NCI-H526 treated with DMSO at 0.1 percent for 48 hours (cell line): ENCODE measurements at regions not wholly inside any gene's neighbourhood (a gene's known extent, or its start where the extent isn't known, plus 50 kb on each side); places are given as distances from the start of the nearest gene placed in this dataset.

Experiments
- DNase-seq: peaks from one replicate; lab custom pipeline; 2025; lab: John Stamatoyannopoulos, UW

DNA sequence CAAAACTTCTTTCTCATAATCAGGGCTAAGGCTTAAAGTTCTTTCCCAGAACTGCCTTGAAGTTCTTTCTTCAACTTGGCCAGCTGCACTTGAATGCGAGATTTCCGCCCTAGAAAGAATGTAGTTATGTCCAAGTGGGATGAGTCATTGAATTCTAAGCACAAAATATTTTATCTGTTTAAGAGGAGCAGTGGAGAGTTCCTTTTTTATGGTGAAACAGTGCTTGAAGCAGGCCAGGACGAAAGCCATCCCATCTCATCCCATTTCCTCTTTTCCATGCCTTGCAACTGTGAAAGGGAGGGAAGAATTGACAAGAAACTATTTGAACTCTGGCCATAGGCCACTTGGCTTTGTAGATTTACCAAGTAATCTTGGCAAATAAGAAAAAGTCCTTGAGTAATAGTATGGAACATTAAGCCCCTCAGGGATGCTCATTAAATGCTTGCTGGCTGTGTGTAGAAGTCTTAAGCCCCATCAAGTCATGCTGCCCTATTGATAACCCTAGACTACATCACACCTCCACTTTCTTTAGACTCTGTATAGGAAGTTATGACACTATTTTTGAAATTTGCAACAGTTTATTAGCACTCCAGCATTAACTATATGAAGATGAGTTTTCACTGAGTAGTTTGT is 174.5 kb downstream of the KCTD12 start:
- no peak for DNase-seq

DNA sequence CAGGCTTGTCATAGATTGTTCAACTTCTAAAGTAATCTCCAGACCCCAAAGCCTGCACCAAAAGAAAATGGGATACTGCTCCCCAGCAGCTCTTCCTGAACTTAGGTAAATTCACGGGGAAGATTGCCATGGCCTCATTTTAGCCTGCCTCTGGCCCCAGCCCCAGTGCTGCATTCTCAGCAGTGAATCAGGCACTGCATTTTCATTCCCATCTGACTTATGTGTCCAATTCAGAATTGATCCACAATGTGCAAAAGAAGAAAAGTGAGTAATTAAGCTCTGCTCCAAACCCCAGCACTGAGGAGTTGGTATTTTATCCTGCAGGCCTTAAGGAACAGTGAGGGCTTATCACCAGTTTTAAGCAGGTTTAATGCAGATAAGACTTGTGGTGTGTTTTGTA is 176.4 kb downstream of the KCTD12 start:
- no peak for DNase-seq

DNA sequence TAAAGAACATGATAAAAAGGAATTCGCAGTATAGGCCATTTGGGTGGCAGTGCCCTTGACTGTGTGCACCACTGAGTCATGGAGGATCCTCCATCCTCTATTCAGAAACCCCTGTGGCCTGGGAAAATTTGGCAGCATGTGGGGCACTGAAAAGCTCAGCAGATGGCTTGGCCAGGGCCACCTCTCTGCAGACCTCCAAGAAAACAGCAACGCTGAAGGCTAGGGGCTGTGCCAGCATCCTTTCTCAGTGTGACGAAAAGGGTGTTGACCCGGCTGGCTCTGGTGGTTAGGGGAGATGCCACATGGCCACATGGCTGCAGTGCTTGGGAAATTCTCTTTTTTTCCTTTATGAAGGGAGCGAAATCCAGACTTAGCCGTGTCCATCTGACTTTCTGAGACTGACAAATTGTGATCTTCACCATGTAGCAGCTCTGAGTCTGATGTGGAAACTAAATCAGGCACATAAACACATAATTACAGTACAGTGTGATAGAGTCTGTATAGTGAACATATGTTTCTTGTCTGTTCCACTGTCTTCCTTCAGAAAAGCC is 178.0 kb downstream of the KCTD12 start:
- DNase-seq, result no peak

DNA sequence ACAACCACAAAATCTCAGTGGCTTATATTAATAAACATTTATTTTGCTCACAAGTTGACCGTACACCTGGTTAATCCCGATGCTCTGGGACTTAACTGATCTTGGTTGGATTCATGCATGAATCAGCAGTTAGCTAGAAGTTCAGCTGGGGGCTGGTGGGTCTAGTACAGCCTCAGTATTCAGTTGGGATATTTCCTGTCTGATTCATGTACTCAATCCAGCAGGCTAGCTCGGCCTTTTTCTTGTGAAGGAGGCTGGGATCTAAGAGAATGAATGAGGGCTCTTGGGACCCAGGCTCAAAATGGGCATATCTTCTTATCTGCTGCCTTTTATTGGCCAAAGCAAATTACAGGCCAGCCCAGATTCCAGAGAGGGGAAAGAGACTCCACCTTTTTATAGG is 178.8 kb downstream of the KCTD12 start:
- no peak for DNase-seq

DNA sequence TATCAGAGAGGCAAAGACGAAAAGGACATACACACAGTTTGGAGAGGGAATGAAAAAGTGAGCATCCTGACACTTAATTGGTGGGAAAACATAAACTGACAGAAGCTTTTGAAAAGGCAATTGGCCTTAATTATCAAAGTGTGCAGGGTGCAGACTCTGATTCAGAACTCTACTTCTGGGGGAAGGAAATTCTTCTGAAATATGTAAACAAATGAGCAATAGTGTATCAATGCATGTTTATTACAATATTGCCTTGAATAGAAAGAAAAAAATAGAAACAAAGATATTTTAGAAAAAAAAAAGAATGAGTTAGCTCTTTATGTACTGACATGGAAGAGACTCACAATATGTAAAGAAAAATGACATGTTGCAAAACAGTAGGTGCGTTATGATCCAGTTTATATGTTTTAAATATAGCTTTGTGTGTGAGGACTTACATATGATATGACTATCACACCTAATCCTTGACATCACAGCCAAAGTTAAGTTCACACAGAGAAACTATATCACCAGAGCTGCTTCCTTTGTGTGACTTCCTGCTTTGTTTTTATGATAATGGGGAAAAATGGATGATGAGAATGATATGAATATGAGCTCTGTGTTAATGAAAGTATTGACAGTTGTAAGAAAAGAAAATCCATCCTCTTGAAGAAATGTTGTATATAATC is 182.4 kb downstream of the KCTD12 start:
- DNase-seq, result no peak

DNA sequence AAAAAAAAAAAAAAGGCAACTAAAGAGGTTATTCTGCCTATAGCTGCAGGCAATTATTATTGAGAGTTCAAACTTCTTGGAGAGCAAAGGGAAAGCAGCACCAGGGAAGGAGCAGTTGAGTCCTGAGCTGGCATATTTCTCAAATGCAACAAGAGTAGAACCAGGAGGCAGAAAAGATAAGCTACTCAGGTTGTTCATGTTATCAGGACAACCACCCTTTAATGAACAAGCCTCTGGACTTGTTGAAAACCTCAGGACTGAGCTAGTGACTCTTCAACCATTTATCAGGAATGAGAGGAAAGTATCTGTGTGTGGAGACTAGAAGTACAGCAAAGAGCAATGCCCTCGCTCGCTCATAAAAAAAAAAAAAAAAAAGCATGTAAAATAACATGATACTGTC is 183.0 kb downstream of the KCTD12 start:
- DNase-seq, result no peak

DNA sequence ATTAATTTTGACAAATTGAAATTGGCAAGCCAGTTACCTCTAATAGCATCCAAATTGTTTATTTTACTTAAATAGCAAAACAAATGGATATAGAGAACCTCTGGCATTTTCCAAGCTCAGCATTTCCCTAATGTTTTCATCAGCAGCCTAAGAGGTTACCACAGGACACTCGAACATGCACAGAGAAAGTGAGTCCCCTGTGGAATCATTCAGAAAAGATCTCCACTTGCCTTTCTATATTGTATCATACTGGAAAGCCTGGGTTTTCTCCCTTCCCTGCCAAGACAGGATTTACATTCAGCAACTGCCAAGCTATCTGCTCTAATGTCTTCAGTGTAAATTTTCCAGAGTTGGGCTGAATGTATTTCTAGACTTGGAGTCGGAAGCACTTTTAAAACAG is 188.9 kb downstream of the KCTD12 start:
- DNase-seq, result no peak

DNA sequence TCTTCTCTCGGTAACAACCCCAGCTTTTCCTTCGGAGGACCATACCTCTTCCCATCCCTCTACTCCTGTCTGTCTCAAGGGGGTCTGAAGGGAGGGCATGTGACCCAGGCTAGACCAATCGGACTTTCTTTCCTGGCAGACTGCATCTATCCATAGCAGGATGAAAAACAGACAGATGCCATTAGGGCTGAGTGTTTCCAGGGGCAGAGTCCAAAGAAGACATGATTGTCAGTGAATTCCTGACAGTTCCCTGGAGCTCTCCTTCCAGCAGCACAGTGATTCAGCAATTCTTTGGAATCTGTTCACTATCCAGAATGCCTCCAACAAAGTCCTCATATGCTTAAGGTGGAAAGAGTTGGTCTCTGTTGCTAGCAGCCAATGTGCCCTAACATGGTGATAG is 189.8 kb downstream of the KCTD12 start:
- no peak for DNase-seq

DNA sequence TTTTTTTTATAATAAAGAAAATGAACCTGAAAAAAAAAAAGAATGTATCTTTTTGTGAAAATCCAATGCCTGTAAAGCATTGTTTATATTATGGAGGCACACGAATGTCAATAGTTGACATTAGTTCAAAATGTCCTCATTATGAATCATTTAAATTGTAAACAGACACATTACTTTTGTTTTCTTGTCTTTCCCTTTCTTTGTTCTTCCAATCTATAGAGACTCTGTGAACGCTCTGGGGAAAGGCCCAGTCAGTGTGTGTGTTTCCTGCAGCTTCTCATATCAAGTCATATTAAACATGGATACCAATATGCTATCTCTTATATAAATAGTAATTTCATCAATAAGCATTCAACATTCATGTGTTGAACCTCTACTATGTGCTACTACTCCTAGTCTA is 193.1 kb downstream of the KCTD12 start:
- no peak for DNase-seq

DNA sequence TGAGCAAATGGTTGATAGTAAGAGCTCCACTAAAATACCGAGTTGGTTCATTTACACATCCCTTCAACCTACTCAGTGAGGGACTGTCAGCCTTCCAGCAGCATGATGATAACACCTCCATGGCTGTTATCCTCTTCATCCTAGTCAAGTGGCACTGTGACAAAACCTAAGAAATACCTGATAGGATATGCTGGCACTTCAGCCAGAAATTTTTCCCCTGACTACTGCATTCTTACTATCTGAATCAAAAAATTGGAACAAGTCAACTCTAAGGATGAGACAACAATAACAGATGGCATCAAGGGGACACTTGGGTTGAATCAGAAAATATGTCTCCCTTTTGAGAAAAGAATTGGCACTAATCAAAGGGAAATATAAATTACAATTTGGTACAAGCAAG is 193.9 kb downstream of the KCTD12 start:
- DNase-seq, result no peak

DNA sequence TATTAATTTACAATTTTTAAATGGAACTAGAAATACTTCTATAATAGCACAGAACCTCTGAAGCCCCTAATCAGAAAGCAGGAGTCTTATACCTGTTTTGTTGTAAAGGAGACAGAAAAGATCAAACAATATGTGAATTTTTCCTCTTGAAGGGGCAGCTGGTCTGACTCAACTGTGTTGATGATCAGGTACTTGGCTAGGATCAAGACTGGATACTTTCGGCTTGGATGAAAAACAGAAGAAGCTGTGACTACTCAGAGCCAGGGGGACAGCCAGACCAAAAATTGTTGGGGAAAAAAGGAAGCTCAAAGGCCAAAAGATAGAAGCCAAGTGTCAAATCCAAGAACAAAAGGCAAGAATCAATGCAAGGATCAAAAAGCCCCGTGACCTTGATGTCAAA is 195.6 kb downstream of the KCTD12 start:
- DNase-seq, result no peak

DNA sequence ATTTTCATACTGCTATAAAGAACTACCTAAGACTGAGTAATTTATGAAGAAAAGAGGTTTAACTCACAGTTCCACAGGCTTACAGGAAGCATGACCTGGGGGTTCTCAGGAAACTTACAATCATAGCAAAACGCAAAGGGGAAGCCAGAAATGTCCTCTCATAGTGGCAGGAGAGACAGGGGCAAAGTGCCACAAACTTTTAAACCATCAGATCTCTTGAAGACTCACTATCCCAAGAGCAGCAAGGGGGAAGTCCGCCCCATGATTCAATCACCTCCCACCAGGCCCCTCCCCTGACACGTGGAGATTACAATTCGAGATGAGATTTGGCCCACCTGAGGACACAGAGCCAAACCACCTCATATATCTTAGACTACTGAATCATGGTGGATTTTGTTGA is 198.7 kb downstream of the KCTD12 start:
- DNase-seq, result no peak

DNA sequence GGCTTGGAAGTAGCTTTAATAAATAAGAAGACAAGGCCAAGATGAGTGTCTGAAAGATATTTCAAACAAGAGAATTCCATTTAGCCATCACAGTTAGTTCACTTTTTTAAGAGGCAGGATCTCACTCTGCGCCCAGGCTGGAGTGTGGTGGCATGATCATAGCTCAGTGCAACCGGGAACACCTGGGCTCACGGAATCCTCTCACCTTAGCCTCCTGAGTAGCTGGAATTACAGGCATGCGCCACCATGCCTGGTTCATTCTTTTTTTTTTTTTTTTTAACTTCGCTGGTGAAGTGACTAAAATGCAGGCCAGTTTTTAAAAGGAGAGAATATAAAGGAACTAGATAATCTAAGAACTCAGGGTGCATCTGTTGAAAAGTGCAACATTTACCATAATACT is 200.3 kb downstream of the KCTD12 start:
- no peak for DNase-seq

DNA sequence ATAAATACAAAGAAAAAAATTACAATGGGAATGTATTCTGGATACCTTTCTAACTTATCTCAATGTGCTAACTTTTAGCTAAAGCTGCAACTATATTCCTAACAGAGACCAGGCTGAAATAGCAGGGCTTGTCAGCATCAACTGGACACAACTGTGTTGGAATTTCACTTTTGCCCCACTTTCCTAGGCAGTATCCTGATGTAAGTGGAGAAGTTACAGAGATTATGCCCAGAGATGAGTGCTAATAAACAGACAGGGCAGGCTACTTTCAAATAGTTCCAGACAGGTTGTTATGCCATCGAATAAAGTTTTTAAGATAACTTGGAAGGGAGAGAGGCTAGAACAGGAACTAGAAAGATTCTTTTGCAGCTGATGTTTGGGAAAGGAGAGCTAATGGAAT is 201.9 kb downstream of the KCTD12 start:
- DNase-seq, result no peak

DNA sequence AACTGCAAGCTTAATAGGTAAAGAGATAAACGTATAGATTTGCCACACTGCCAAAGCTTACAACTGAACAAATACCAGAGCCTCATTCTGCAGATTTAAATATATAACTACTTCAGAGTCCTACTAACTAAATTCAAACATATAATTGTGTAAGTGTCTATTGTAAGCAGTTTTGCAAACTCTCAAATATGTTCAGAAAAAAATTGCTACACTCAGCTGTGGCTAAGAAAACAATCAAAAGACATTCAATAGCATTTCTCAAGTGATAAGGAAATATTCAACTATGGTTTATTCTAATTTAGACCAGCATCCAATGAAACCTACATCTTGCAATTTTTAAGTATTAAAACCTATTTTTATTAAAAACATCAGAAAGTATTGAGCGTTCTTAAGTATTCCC is 202.4 kb downstream of the KCTD12 start:
- DNase-seq, result no peak

DNA sequence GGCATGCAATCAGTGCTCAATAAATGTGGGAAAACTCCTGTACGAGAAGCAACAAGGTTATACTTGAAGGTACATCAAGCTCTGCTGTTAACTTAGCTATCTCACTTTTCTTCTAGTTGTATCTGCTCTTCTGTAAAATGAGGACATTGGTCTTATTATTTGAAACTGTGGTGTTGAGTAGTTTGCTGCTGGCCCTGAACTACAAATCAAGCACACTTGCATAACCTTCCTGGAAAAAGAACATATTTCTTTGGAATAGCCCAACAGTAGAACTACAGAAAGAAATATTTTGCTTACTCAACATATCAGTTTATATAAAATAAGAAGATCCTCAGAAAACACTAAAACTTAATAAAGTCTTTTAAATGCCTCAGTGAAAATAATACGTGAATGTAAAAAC is 203.0 kb downstream of the KCTD12 start:
- DNase-seq, result no peak

DNA sequence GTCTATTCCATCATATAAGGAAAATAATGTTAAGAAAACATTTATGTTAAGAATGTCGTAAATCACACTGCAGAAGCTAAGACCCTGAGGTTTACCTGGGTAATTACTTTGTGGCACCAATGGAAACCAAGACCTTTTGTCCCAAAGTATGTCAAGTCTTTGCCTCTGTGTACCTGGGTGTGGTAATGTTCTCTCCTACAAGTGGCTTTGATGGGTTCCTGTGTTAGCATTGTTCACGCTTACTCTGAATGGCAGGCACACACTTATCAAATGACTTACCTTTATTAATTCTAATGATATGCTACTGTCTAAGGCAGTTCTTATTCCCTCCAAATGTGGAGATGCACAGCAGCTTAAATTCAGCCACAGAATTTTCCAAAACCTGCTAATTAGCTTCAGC is 206.1 kb downstream of the KCTD12 start:
- no peak for DNase-seq

DNA sequence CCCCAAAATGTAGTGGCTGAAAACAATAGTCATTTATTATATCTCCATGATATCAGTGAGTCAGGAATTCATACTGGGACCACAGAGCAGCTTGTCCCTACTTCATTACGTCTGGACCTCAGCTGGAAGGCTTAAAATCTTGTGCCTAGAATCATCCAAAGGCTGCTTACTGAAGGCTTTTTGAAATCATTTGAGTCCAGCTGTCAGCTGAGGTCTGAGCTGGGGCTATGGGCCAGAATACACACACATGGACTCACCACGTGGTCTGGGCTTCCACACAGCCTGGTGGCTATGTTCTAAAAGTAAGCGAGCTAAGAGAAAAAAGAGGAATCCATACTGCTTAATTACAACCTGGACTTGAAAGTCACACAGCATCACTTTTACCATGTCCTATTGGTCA is 209.2 kb downstream of the KCTD12 start:
- DNase-seq, result no peak

DNA sequence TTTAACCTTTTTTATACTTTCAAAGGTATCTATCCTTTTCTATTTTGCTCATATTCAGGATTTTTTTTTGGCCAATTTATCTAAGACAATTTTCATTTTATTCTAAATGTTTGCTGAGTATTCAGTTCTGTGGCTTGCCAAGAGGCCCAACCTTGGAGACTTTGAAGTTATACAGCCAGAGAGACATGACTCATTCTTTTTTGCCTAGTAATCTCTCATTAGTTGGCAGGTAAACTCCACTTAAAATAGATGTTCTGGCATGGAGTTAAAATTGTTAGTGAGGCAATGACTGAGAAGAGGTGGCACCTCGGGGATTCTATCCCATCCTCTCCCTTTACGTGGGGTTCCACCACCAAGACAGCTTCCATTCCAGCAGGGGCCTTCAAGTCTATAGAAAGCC is 213.8 kb downstream of the KCTD12 start:
- DNase-seq, result no peak

DNA sequence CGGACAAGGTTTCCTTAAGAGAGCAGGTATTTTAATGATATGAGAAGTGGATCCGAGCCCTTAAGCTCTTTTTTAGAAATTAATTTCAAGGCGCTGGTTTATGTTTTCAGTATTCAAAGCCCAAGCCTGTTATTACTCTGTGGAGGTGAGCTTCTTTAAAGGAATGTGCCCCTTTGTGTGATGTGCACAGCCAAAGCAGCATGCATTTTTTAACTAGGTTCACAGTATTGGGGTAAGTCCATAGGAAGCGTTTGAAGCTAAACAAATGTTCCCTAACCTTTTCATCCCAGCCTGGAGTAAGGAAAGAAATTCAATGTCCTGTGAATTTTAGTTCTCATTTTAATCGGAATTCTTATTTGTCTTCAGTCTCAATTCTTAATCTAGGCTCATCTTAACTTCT is 217.5 kb downstream of the KCTD12 start:
- no peak for DNase-seq

DNA sequence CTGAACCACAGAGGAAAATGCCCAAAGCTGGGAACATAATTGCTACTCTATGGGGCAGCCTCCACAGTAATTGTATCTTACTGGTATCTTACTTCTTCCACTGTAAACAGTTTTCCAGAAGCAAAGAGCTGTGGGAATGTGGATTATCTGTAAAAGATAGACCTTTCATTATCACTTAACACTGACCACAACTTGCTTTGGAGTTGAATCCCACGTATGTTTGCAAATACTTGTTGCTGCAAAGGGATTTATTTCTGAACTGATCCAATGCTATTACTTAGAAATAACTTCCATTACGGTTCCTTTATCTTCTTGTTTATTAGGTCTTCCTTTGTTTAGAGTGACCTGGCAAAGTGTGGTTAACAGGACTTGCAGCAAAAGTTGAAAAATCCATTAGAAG is 218.1 kb downstream of the KCTD12 start:
- DNase-seq, result no peak

DNA sequence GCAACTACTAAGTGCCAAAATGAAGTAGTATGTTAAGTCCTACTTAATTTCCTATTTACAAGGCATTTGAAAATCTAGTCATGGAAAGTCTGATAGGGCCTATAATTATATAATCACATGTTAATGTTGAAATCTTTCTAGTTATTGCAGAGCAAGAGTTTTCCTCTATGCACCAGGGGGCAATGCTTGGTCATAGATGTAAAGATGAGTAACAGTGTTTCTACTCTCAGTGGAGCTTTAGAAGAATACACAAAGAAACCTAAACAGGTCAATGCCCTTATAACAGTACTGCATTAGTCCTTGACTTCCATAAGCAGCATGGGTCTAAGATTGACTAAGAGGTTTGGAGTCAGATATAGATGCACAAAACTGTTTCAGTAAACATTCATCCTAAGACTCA is 218.7 kb downstream of the KCTD12 start:
- DNase-seq, result no peak

DNA sequence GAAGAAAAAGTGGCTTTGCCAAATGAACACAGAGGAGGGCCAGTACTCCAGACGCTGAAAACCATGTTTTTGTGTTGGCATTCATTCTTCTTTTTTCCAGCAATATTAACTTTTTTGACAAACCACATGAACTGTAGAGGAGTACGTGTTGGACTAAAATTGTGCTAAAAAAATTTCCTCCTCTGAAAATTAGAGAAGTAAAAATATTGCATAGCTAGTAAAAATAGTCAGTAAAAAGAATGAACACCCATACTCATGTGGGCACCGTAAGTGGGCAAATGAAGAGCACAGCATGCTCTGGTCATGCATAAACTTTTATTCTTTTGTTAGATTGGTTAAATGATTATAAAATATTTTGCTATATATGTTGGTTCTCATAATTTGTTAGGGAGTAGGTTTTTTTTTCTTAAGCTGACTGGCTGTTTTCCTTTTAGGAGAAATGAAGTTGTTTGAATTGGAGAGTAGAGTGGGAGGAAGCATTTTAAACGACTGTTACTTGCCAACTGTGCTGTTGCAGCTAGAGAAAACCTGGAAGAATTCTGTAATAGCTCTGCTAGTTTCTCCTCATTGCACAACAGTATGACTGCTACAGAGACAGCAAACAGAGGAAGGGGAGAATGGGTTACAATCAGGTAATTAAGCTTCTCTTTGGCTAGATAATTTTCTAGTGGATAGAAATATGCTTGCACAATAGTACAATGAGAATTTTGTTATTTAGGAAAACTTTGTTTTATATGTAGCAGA is 222.4 kb downstream of the KCTD12 start:
- DNase-seq, result no peak
